CD4-positive, alpha-beta memory T cell (primary cell): ENCODE measurements at regions not wholly inside any gene's neighbourhood (a gene's known extent, or its start where the extent isn't known, plus 50 kb on each side); places are given as distances from the start of the nearest gene placed in this dataset.
"Not testable (repeated sequence)": the region's sequence is repeated elsewhere in the genome, so short reads cannot be mapped to it uniquely, and the experiment has no call there.

Experiments used
- CTCF ChIA-PET: fragments of 350-600 bp; sonication (Branson Sonifier 250); formaldehyde crosslinking; loops from one replicate; lab custom pipeline; 2021; ENCODE audit warnings: inconsistent platforms; ENCODE audit not compliant: partially characterized antibody; lab: Charles Lee
- POLR2A ChIA-PET: fragments of 350-600 bp; sonication (Branson Sonifier 250); formaldehyde crosslinking; loops from one replicate; lab custom pipeline; 2021; ENCODE audit not compliant: partially characterized antibody; lab: Charles Lee
- DNase-seq, 5 donors: peaks; one replicate each; pipeline versions ENCODE4 v3.0.0 to v3.0.0-alpha.2; 2020 to 2022; ENCODE audit warnings: mixed read lengths in 1 of 5
- H3K27ac ChIP-seq: one replicate; pipeline ENCODE4 v1.7.0; 2013; ENCODE audit warnings: low read depth, low read length
- H3K27me3 ChIP-seq: 2 replicates; pipeline ENCODE4 v1.7.0; 2013; ENCODE audit warnings: mild to moderate bottlenecking, low read length, moderate library complexity; ENCODE audit not compliant: insufficient read depth
- H3K36me3 ChIP-seq: 2 replicates; pipeline ENCODE4 v1.7.0; 2013; ENCODE audit warnings: mild to moderate bottlenecking, low read length, moderate library complexity; ENCODE audit not compliant: insufficient read depth
- H3K4me1 ChIP-seq: 2 replicates; pipeline ENCODE4 v1.7.0; 2013; ENCODE audit warnings: mild to moderate bottlenecking, low read length, moderate library complexity; ENCODE audit not compliant: insufficient read depth
- H3K4me3 ChIP-seq, 2 donors: one replicate each; pipeline ENCODE4 v1.7.0; 2013; ENCODE audit warnings: low read length in 2 of 2, mild to moderate bottlenecking in 1 of 2
- H3K9me3 ChIP-seq, 2 donors: one replicate each; pipeline ENCODE4 v1.7.0; 2013; ENCODE audit warnings: low read length in 2 of 2, control low read depth in 1 of 2; ENCODE audit not compliant: control insufficient read depth in 1 of 2
- H3K27ac Mint-ChIP-seq, 7 donors: one replicate each; pipeline ENCODE4 v1.8.0; 2020 to 2021; ENCODE audit warnings: mixed read lengths in 7 of 7, mild to moderate bottlenecking in 6 of 7, inconsistent platforms in 3 of 7, moderate library complexity in 3 of 7
- H3K27me3 Mint-ChIP-seq, 2 donors: one replicate each; pipeline ENCODE4 v1.8.0; 2020 to 2021; ENCODE audit warnings: mixed read lengths in 2 of 2
- H3K36me3 Mint-ChIP-seq, 2 donors: one replicate each; pipeline ENCODE4 v1.8.0; 2020 to 2021; ENCODE audit warnings: mixed read lengths in 2 of 2, inconsistent platforms in 1 of 2, mild to moderate bottlenecking in 1 of 2
- H3K4me1 Mint-ChIP-seq, 4 donors: one replicate each; pipeline ENCODE4 v1.8.0; 2020 to 2021; ENCODE audit warnings: mixed read lengths in 4 of 4, mild to moderate bottlenecking in 1 of 4
- H3K4me3 Mint-ChIP-seq, 8 donors: one replicate each; pipeline ENCODE4 v1.8.0; 2020 to 2021; ENCODE audit warnings: mixed read lengths in 8 of 8, mild to moderate bottlenecking in 7 of 8, moderate library complexity in 6 of 8, inconsistent platforms in 3 of 8
- H3K9me3 Mint-ChIP-seq, 8 donors: one replicate each; pipeline ENCODE4 v1.8.0; 2020 to 2021; ENCODE audit warnings: mixed read lengths in 8 of 8, mild to moderate bottlenecking in 5 of 8, inconsistent platforms in 3 of 8, moderate library complexity in 1 of 8
- intact Hi-C: fragments of 100-400 bp; cut with micrococcal nuclease; formaldehyde crosslinking; loops from one replicate; pipeline ENCODE4 v1.15.1; 2023

DNA sequence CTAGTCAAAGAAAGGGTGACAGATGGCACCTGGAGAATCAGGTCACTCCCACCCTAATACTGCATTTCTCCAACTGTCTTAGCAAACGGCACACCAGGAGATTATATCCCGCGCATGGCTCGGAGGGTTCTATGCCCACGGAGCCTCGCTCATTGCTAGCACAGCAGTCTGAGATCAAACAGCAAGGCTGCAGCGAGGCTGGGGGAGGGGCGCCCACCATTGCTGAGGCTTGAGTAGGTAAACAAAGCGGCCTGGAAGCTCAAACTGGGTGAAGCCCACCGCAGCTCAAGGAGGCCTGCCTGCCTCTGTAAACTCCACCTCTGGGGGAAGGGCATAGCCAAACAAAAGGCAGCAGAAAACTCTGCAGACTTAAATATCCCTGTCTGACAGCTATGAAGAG, 268.1 kb upstream of the GRM3 start:
- DNase-seq: peak in 1 of 5 donors; percentile 13
- H3K36me3 ChIP-seq, H3K36me3 Mint-ChIP-seq, POLR2A ChIA-PET, intact Hi-C loops, CTCF ChIA-PET, H3K27ac ChIP-seq, H3K4me1 ChIP-seq, H3K27me3 Mint-ChIP-seq, H3K4me1 Mint-ChIP-seq, H3K27me3 ChIP-seq, H3K9me3 ChIP-seq, H3K27ac Mint-ChIP-seq, H3K4me3 Mint-ChIP-seq, H3K4me3 ChIP-seq: not testable (repeated sequence)
- H3K9me3 Mint-ChIP-seq: peaks cover 2 to 36% (median 9%) of the 10 kb centered on the region in 8 donors

DNA sequence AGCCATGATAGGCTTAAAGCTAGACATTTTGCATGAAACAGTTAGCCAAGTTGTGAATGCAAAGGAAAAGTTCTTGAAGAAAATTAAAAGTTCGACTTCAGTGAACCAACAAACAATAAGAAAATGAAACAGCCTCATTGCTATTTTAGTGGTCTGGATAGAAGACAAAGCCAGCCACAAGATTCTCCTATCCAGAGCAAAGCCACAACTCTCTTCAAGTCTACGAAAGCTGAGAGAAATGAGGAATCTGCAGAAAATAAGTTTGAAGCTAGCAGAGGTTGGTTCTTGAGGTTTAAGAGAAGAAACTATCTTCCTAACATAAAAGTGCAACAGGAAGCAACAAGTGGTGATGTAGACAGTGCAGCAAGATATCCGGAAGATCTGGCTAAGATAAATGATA, 271.4 kb upstream of the GRM3 start:
- H3K4me3 ChIP-seq: no peak overlapping the region
- Mint-ChIP-seq H3K4me3 (no peak overlapping the region), H3K9me3 (peaks cover 0 to 16% (median 4%) of the 10 kb centered on the region in 8 donors), H3K4me1 (no peaks in the 10 kb centered on the region), H3K27me3 (no peaks in the 10 kb centered on the region), H3K36me3 (no peaks in the 10 kb centered on the region), H3K27ac (no peak overlapping the region)
- H3K4me1 ChIP-seq: no peaks in the 10 kb centered on the region
- no peak for DNase-seq
- H3K27ac ChIP-seq: no peak overlapping the region
- H3K9me3 ChIP-seq: no peaks in the 10 kb centered on the region
- POLR2A ChIA-PET: no interaction called here
- intact Hi-C loops: no loop called here
- CTCF ChIA-PET: no interaction called here
- H3K27me3 ChIP-seq: no peaks in the 10 kb centered on the region
- H3K36me3 ChIP-seq: no peaks in the 10 kb centered on the region

DNA sequence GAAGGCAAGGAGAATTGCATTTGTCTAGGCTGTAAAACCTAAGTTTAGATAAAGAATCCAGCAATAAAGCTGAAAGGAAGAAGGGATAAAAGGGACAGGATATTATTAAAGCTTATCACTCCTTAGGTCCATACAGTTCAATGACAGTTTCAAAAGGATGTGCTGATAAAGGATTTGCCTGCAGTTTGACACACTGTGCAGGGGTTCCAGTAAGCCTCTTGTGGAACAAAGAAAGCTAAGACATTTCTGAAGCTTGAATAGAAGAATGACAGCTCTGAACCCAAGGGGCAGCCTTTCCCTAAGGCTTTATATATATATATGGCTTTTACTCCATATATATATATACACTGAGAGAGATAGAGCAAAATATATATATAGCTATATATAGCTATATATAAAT, 276.8 kb upstream of the GRM3 start:
- H3K4me3 Mint-ChIP-seq: no peak overlapping the region
- CTCF ChIA-PET: no interaction called here
- H3K36me3 Mint-ChIP-seq: no peaks in the 10 kb centered on the region

DNA sequence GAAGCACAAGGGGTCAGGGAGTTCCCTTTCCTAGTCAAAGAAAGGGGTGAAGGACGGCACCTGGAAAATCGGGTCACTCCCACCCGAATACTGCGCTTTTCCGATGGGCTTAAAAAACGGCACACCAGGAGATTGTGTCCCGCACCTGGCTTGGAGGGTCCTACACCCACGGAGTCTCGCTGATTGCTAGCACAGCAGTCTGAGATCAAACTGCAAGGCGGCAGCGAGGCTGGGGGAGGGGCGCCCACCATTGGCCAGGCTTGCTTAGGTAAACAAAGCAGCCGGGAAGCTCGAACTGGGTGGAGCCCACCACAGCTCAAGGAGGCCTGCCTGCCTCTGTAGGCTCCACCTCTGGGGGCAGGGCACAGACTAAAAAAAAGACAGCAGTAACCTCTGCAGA, 303.3 kb upstream of the GRM3 start:
- CTCF ChIA-PET, H3K4me1 Mint-ChIP-seq, intact Hi-C loops, H3K27me3 ChIP-seq, H3K4me1 ChIP-seq, H3K27me3 Mint-ChIP-seq, H3K4me3 Mint-ChIP-seq, H3K27ac ChIP-seq, DNase-seq, H3K36me3 Mint-ChIP-seq, POLR2A ChIA-PET, H3K36me3 ChIP-seq, H3K9me3 ChIP-seq, H3K4me3 ChIP-seq, H3K27ac Mint-ChIP-seq: not testable (repeated sequence)
- H3K9me3 Mint-ChIP-seq: peaks cover 0 to 11% (median 3%) of the 10 kb centered on the region in 8 donors

More for the DNA sequence above, 276.8 kb upstream of the GRM3 start:
- POLR2A ChIA-PET: no interaction called here
- Histone ChIP-seq H3K9me3 (no peaks in the 10 kb centered on the region), H3K27me3 (no peaks in the 10 kb centered on the region), H3K27ac (no peak overlapping the region), H3K4me1 (no peaks in the 10 kb centered on the region), H3K36me3 (no peaks in the 10 kb centered on the region), H3K4me3 (no peak overlapping the region)
- intact Hi-C loops: no loop called here
- Mint-ChIP-seq H3K9me3 (peaks cover 0 to 8% (median 3%) of the 10 kb centered on the region in 8 donors), H3K27me3 (no peaks in the 10 kb centered on the region), H3K27ac (no peak overlapping the region), H3K4me1 (no peaks in the 10 kb centered on the region)
- DNase-seq: no peak

DNA sequence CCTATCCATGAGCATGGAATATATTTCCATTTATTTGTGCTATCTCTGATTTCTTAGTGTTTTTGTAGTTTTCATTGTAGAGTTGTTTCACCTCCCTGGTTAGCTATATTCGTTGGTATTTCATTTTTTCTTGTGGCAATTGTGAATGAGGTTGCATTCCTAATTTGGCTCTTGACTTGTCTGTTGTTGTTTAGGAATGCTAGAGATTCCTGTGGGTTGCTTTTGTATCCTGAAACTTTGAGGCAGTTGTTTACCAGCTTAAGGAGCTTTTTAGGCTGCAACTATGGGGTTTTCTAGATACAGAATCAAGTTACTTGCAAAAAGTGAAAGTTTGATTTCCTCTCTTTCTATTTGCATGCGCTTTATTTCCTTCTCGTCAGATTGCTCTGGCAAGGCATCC, 304.7 kb upstream of the GRM3 start:
- intact Hi-C loops: no loop called here
- DNase-seq: no peak
- H3K9me3 ChIP-seq: no peaks in the 10 kb centered on the region
- Mint-ChIP-seq H3K36me3 (no peaks in the 10 kb centered on the region), H3K27me3 (no peaks in the 10 kb centered on the region), H3K9me3 (peaks cover 0 to 11% (median 3%) of the 10 kb centered on the region in 8 donors), H3K4me3 (no peak overlapping the region), H3K4me1 (no peaks in the 10 kb centered on the region), H3K27ac (no peak overlapping the region)
- H3K4me3 ChIP-seq: no peak overlapping the region
- H3K27ac ChIP-seq: no peak overlapping the region
- H3K27me3 ChIP-seq: no peaks in the 10 kb centered on the region
- CTCF ChIA-PET: no interaction called here
- H3K36me3 ChIP-seq: no peaks in the 10 kb centered on the region
- no peaks in the 10 kb centered on the region for H3K4me1 ChIP-seq
- POLR2A ChIA-PET: no interaction called here

DNA sequence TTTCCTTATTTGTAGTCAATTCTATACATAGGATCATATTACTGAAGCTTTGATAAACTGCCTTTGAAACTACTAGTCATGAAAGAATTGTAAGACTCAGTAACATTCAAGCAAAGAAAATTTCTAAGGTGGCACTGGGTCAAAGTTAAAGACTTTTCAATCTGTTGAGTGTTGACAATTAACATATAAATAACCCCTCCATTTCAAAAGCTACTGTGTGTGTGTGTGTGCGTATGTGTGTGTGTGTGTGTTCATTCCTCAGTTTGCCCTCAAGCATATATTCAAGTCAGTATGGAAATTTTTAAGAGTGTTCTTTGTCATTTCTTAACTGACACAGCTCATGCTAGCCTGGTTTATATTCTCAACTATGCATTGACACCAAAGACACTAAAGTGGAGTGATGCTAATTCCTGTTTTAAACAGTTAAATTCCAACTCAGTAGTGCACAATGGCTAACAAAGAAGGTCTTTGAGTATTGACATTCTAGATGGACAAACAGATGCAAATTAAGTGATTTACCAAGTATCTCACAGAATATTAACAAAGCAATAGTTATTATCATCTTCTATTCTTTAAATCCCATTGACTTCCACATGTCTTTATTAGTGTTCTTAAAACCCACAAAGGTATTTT, 314.8 kb upstream of the GRM3 start:
- CTCF ChIA-PET: interaction anchor here (0.7 kb wide), 1 partner anchor 13 kb away, joined by 3 read pairs; no protein-coding TSS in a partner anchor
- H3K27me3 Mint-ChIP-seq: no peaks in the 10 kb centered on the region
- no peak overlapping the region for H3K27ac ChIP-seq
- H3K4me1 ChIP-seq: no peaks in the 10 kb centered on the region
- H3K27ac Mint-ChIP-seq: no peak overlapping the region
- peaks cover 0 to 6% (median under 1%) of the 10 kb centered on the region in 8 donors for H3K9me3 Mint-ChIP-seq
- no peak overlapping the region for H3K4me3 Mint-ChIP-seq
- H3K27me3 ChIP-seq: no peaks in the 10 kb centered on the region
- no peak overlapping the region for H3K4me3 ChIP-seq
- POLR2A ChIA-PET: no interaction called here
- no peaks in the 10 kb centered on the region for H3K4me1 Mint-ChIP-seq
- H3K9me3 ChIP-seq: no peaks in the 10 kb centered on the region
- no peak for DNase-seq
- no peaks in the 10 kb centered on the region for H3K36me3 ChIP-seq
- intact Hi-C loops: no loop called here
- H3K36me3 Mint-ChIP-seq: no peaks in the 10 kb centered on the region

DNA sequence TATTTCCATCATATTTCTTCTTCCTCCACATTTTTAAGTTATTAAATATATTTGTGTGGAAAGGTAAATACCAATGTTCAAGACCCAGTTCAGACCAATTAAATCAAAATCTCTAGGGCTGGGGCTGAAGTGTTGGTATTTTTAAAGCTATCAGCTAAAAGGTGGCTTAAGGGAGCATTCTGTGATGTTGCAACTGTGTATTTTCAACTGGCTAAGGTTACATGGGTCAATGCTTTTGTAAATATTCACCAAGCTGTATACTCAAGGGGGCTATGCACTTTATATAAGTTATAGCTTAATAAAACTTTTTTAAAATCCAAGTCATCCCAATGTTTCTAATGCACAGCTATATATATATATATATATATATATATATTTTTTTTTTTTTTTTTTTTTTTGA, 316.9 kb upstream of the GRM3 start:
- peaks cover 0 to 11% (median 3%) of the 10 kb centered on the region in 8 donors for H3K9me3 Mint-ChIP-seq
- POLR2A ChIA-PET: no interaction called here
- Histone ChIP-seq H3K27ac (no peak overlapping the region), H3K4me3 (no peak overlapping the region), H3K27me3 (no peaks in the 10 kb centered on the region), H3K36me3 (no peaks in the 10 kb centered on the region), H3K9me3 (no peaks in the 10 kb centered on the region), H3K4me1 (no peaks in the 10 kb centered on the region)
- CTCF ChIA-PET: no interaction called here
- H3K36me3 Mint-ChIP-seq: no peaks in the 10 kb centered on the region
- H3K4me3 Mint-ChIP-seq: no peak overlapping the region
- intact Hi-C loops: no loop called here
- no peaks in the 10 kb centered on the region for H3K27me3 Mint-ChIP-seq
- H3K27ac Mint-ChIP-seq: no peak overlapping the region
- H3K4me1 Mint-ChIP-seq: no peaks in the 10 kb centered on the region
- no peak for DNase-seq

DNA sequence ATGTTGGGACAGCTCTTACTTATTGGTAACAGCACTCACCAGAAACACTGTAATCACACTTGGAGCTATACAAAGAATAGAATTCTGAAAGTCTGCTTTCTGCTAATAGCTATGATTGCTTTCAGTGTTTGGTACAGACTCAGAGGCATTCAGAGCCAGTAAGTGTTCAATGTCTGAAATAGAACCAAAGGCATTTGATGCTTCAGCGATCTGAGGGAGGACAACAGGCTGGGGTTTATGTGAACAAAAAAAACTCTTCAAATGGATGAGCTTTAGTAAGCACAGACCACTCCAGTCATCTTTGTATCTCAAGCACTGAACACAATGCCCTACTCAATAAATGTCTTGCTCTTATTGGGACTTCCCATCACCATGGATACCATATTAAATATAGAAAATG, 322.8 kb upstream of the GRM3 start:
- Mint-ChIP-seq H3K27me3 (no peaks in the 10 kb centered on the region), H3K4me3 (no peak overlapping the region), H3K36me3 (no peaks in the 10 kb centered on the region), H3K9me3 (peaks cover 0 to 12% (median under 1%) of the 10 kb centered on the region in 8 donors), H3K27ac (no peak overlapping the region), H3K4me1 (no peaks in the 10 kb centered on the region)
- POLR2A ChIA-PET: no interaction called here
- no peak for DNase-seq
- CTCF ChIA-PET: no interaction called here
- intact Hi-C loops: no loop called here
- no peaks in the 10 kb centered on the region for H3K27me3 ChIP-seq
- H3K27ac ChIP-seq: no peak overlapping the region
- no peaks in the 10 kb centered on the region for H3K36me3 ChIP-seq
- no peaks in the 10 kb centered on the region for H3K9me3 ChIP-seq
- no peak overlapping the region for H3K4me3 ChIP-seq
- H3K4me1 ChIP-seq: no peaks in the 10 kb centered on the region
